Natural killer cell treated with Interleukin-12 subunit alpha and Interleukin-12 subunit beta and Interleukin-15 and Interleukin-18, amount 100 ng/mL, for 72 hours (primary cell): ENCODE measurements at regions not wholly inside any gene's neighbourhood (a gene's known extent, or its start where the extent isn't known, plus 50 kb on each side); places are given as distances from the start of the nearest gene placed in this dataset.
"Not testable (repeated sequence)": the region's sequence is repeated elsewhere in the genome, so short reads cannot be mapped to it uniquely, and the experiment has no call there.

Source experiments
- ATAC-seq, 2 donors: fragments of 150-1000 bp; cut with Tn5 transposase in 1 of 2; sonication (Bioruptor Pico), chemical (Tn5 transposase) in 1 of 2; 2 replicates each; pipeline ENCODE4 v1.10.0; 2021
- DNase-seq: peaks from one replicate; pipeline ENCODE4 v3.0.0; 2022; ENCODE audit warnings: low spot score
- H3K27ac Mint-ChIP-seq, 2 donors: 1 replicate in 1 of 2; 2 replicates in 1 of 2; pipeline ENCODE4 v1.8.0; 2022; ENCODE audit warnings: mixed read lengths in 2 of 2, mild to moderate bottlenecking in 1 of 2, moderate library complexity in 1 of 2
- H3K27me3 Mint-ChIP-seq, 2 donors: 1 replicate in 1 of 2; 2 replicates in 1 of 2; pipeline ENCODE4 v1.8.0; 2022; ENCODE audit warnings: mixed read lengths in 2 of 2
- H3K36me3 Mint-ChIP-seq: one replicate; pipeline ENCODE4 v1.8.0; 2022; ENCODE audit warnings: mixed read lengths
- H3K4me1 Mint-ChIP-seq, 2 donors: 1 replicate in 1 of 2; 2 replicates in 1 of 2; pipeline ENCODE4 v1.8.0; 2022; ENCODE audit warnings: low read depth in 2 of 2, mixed read lengths in 2 of 2, mild to moderate bottlenecking in 1 of 2
- H3K4me3 Mint-ChIP-seq: one replicate; pipeline ENCODE4 v1.8.0; 2022; ENCODE audit warnings: mixed read lengths
- H3K9me3 Mint-ChIP-seq: 2 replicates; pipeline ENCODE4 v1.8.0; 2022; ENCODE audit warnings: mixed read lengths

- Mint-ChIP-seq H3K9me3 (peaks cover 3% of the 10 kb centered on the region), H3K36me3 (peaks cover 6% of the 10 kb centered on the region), H3K4me1 (no peaks in the 10 kb centered on the region), H3K27ac (no peak overlapping the region), H3K27me3 (peaks cover 3 to 7% of the 10 kb centered on the region in 2 donors), H3K4me3 (no peak overlapping the region)
- no peak for ATAC-seq
- no peak for DNase-seq
These were observed 95.9 kb upstream of the CCDC71L start for GRCh38 chr7:106756884-106757283.

DNA sequence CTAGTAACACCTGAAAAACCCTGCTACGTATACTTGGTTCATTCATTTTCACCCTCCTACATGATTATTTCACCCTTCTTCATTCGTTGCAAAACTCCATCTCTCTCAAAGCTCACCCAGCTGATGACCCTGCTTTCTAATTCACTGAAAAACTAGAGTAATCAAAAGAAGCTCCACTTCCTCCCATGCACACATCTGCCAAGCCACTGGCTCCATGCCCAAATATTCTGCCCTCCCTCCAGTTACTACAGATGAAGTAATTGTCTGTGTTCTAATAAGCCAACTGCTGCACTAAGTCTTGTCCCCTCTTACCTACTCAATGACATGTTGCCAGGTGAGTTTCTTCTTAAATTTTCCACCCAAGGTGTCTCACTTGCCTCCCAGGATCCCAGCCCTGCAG lies 96.9 kb upstream of the CCDC71L start:
- peaks cover 6% of the 10 kb centered on the region for H3K36me3 Mint-ChIP-seq
- no peak for DNase-seq
- no peak overlapping the region for H3K4me3 Mint-ChIP-seq
- peaks cover 0 to 3% of the 10 kb centered on the region in 2 donors for H3K27me3 Mint-ChIP-seq
- no peak overlapping the region for H3K27ac Mint-ChIP-seq
- no peak for ATAC-seq
- peaks cover 3% of the 10 kb centered on the region for H3K9me3 Mint-ChIP-seq
- H3K4me1 Mint-ChIP-seq, result no peaks in the 10 kb centered on the region

GRCh38 chr7:106762845-106763244 lies 101.9 kb upstream of the CCDC71L start:
- H3K36me3 Mint-ChIP-seq, H3K9me3 Mint-ChIP-seq, H3K27me3 Mint-ChIP-seq, H3K4me3 Mint-ChIP-seq, ATAC-seq, H3K27ac Mint-ChIP-seq, DNase-seq, H3K4me1 Mint-ChIP-seq: not testable (repeated sequence)

- no peaks in the 10 kb centered on the region for H3K9me3 Mint-ChIP-seq
- no peaks in the 10 kb centered on the region for H3K36me3 Mint-ChIP-seq
- ATAC-seq, result no peak
- H3K4me1 Mint-ChIP-seq, result peaks cover 13 to 18% of the 10 kb centered on the region in 2 donors
- no peak for DNase-seq
- peaks cover 0 to 4% of the 10 kb centered on the region in 2 donors for H3K27me3 Mint-ChIP-seq
- no peak overlapping the region for H3K27ac Mint-ChIP-seq
- H3K4me3 Mint-ChIP-seq, result no peak overlapping the region
These were observed 101.4 kb upstream of the PIK3CG start for GRCh38 chr7:106763717-106764116.

DNA sequence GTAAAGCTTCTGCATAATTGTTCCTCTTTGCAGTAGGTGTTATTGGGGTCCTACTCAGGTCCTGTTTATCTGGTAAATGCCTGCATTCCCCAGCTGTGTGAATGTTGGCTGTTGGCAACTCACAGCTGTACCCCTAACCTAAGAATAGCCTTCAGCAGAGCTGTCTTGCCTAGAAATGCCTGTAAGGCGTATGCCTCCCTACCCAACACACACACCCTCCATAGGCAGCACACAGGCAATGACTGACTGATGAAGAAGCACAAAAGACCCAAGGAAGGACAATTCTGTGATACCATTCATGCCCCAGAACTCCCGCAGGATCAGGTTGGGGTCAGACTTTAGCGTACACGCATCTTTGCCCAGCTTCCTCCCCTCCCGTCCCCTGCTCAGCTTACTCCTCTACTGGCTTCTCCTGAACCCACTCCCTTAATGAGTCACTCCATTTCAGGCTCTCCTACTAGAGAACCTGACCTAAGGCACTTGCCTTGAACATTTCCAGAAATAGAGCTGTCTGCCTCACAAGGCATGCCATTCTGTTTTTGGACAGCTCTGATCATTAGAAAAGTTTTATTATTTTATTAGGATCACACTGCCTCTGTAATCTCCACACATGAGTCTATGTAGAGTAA lies 99.2 kb upstream of the PIK3CG start:
- no peaks in the 10 kb centered on the region for H3K36me3 Mint-ChIP-seq
- no peak overlapping the region for H3K27ac Mint-ChIP-seq
- no peaks in the 10 kb centered on the region for H3K9me3 Mint-ChIP-seq
- H3K4me3 Mint-ChIP-seq, result no peak overlapping the region
- ATAC-seq (no peak), DNase-seq (no peak)
- peaks cover 14 to 19% of the 10 kb centered on the region in 2 donors for H3K4me1 Mint-ChIP-seq
- peaks cover 0 to 4% of the 10 kb centered on the region in 2 donors for H3K27me3 Mint-ChIP-seq

DNA sequence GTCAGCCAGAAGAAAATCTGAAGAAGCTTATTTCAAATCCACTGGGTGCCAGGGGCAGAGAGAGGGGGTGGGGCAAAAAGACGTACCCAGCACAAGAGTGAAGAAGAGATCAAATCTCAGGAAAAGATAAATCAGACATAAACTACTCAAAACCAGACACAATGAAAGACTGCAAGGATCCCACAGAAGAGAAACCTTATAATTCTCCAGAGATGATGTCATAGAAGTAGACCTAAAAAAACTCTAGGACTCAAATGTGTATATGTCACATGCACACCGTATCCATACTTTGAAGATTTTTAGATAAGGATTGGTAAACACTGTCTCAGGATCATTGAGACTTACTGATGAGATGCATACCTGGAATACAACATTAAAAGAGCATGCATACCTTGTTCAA lies 98.5 kb upstream of the PIK3CG start:
- Mint-ChIP-seq H3K27me3 (peaks cover 0 to 4% of the 10 kb centered on the region in 2 donors), H3K4me3 (no peak overlapping the region), H3K27ac (no peak overlapping the region)

DNA sequence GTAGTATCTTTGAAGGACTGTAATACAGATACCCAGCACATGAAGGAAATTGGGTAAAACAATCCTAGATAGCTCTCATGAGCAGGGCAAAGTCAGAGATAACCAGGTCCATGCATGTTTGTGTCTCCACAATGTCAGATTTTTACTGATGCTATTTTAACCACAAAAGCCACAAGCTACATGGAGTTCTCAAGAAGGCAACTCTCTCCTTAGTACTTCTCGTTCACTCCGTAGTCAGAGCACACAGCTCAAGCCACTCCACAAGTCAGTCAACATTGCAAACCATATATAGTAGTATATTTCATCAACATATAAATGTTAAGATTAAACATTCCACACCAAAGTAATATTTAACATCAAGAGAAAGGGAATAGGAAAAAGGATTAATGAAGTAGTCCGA lies 98.0 kb upstream of the PIK3CG start:
- Mint-ChIP-seq H3K4me1 (peaks cover 14 to 19% of the 10 kb centered on the region in 2 donors), H3K27me3 (peaks cover 0 to 4% of the 10 kb centered on the region in 2 donors), H3K36me3 (no peaks in the 10 kb centered on the region), H3K27ac (peak overlapping the region in 1 of 2 donors; percentile 67), H3K9me3 (no peaks in the 10 kb centered on the region), H3K4me3 (peak overlapping the region; percentile 10)
- DNase-seq (no peak), ATAC-seq (no peak)

More for the DNA sequence above, 98.5 kb upstream of the PIK3CG start:
- Mint-ChIP-seq H3K9me3 (no peaks in the 10 kb centered on the region), H3K4me1 (peaks cover 14 to 19% of the 10 kb centered on the region in 2 donors), H3K36me3 (no peaks in the 10 kb centered on the region)
- DNase-seq, result no peak
- no peak for ATAC-seq

DNA sequence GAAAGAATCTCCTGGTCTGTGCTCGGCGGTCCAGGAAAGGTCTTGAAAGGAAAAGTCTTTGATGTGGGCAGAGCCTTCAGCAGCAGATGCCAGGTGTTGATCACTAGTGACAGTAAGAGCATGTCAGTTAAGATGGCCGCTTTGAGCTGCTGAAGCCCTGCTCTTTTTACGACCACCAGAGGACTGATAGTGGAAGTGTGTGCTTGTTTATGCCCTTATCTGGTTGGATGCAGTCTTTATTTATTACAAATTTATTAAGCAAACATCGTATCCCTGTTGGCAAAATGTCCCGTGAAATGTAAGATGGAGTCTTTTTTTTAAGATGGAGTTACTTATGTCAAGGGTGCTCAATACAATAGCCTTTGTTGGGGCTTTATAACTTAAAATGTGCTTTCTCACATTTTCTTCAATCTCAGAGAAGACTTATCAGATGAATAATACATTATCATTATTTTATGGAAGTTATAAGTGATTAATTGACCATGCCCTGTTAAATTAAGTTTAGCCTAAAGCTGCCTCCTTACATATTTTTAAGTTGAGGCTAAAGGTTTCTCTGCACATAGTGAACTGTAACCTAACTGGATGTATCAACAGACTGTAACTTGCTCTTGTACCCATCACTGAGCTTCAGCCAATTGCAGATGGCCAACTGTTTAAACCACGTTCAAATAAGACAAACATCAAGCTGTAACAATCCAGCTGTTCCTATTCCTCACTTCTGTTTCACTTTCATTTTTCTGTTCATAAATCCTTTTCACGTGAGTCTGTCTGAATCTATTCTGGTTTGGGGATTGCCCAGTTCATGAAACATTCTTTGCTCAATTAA lies 97.4 kb upstream of the PIK3CG start:
- no peak for DNase-seq
- Mint-ChIP-seq H3K9me3 (no peaks in the 10 kb centered on the region), H3K4me3 (peak overlapping the region; percentile 65), H3K27me3 (peaks cover 0 to 4% of the 10 kb centered on the region in 2 donors), H3K27ac (peak overlapping the region; percentile 67 to 68), H3K36me3 (no peaks in the 10 kb centered on the region), H3K4me1 (peaks cover 14 to 19% of the 10 kb centered on the region in 2 donors)
- peak; percentile 33 to 63 for ATAC-seq

DNA sequence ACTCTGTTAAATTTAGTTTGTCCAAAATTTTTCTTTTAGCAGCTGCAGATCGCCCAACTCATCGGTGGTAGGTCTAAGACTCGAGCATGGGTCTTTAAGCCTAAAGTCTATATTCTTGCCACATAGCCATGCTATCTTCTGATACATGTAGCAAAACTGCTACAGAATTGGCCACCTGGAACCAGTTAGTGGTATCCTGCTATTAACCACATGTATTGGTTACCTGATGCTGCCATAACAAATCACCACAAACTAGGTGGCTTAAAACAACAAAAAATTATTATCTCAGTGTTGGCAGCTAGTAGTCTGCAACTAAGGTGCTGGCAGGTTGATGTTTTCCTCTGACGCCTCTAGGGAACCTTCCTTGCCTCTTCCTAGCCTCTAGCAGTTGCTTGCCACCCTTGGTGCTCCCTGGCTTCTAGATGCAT lies 96.7 kb upstream of the PIK3CG start:
- peaks cover 14 to 19% of the 10 kb centered on the region in 2 donors for H3K4me1 Mint-ChIP-seq
- ATAC-seq, result no peak

DNA sequence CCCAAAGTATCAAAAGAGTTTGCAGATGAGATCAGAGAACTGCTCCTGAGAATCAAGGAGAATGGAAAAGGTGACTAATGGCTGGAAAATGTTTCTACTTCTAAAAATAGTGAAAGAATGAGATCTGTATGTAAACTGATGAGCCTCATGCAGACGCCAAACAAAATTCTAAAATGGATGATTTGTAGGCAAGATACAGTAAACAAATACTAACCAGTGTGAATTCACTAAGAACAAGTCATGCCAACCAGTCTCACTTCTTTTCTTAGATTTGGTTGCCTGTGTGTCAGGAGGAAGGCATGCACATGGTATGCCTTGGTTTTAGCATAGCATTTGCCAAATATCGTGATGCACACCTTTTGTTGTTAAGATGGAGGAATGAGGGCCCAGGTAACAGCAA lies 94.9 kb upstream of the PIK3CG start:
- no peak for DNase-seq
- Mint-ChIP-seq H3K4me1 (peaks cover 14 to 19% of the 10 kb centered on the region in 2 donors), H3K9me3 (no peaks in the 10 kb centered on the region), H3K27me3 (peaks cover 4 to 7% of the 10 kb centered on the region in 2 donors), H3K27ac (no peak overlapping the region), H3K36me3 (no peaks in the 10 kb centered on the region), H3K4me3 (no peak overlapping the region)
- ATAC-seq, result no peak

More for the DNA sequence above, 96.7 kb upstream of the PIK3CG start:
- DNase-seq, result no peak
- Mint-ChIP-seq H3K27me3 (peaks cover 0 to 4% of the 10 kb centered on the region in 2 donors), H3K4me3 (peak overlapping the region; percentile 65), H3K36me3 (no peaks in the 10 kb centered on the region), H3K27ac (peak overlapping the region; percentile 9 to 68), H3K9me3 (no peaks in the 10 kb centered on the region)

GRCh38 chr7:106772655-106773108 lies 92.4 kb upstream of the PIK3CG start:
- H3K27me3 Mint-ChIP-seq, result peaks cover 12 to 18% of the 10 kb centered on the region in 2 donors
- no peak for ATAC-seq
- no peaks in the 10 kb centered on the region for H3K36me3 Mint-ChIP-seq
- no peaks in the 10 kb centered on the region for H3K9me3 Mint-ChIP-seq
- H3K4me3 Mint-ChIP-seq, result no peak overlapping the region
- no peak overlapping the region for H3K27ac Mint-ChIP-seq
- H3K4me1 Mint-ChIP-seq, result peaks cover 8 to 11% of the 10 kb centered on the region in 2 donors
- DNase-seq, result no peak

GRCh38 chr7:106773228-106773627 lies 91.9 kb upstream of the PIK3CG start:
- no peak overlapping the region for H3K4me3 Mint-ChIP-seq
- peaks cover 4 to 6% of the 10 kb centered on the region in 2 donors for H3K4me1 Mint-ChIP-seq
- H3K27ac Mint-ChIP-seq, result no peak overlapping the region
- no peak for ATAC-seq
- H3K9me3 Mint-ChIP-seq, result no peaks in the 10 kb centered on the region
- DNase-seq, result no peak
- no peaks in the 10 kb centered on the region for H3K36me3 Mint-ChIP-seq
- peaks cover 12 to 18% of the 10 kb centered on the region in 2 donors for H3K27me3 Mint-ChIP-seq

- H3K27ac Mint-ChIP-seq, result no peak overlapping the region
These were observed 91.4 kb upstream of the PIK3CG start for GRCh38 chr7:106773721-106774120.

DNA sequence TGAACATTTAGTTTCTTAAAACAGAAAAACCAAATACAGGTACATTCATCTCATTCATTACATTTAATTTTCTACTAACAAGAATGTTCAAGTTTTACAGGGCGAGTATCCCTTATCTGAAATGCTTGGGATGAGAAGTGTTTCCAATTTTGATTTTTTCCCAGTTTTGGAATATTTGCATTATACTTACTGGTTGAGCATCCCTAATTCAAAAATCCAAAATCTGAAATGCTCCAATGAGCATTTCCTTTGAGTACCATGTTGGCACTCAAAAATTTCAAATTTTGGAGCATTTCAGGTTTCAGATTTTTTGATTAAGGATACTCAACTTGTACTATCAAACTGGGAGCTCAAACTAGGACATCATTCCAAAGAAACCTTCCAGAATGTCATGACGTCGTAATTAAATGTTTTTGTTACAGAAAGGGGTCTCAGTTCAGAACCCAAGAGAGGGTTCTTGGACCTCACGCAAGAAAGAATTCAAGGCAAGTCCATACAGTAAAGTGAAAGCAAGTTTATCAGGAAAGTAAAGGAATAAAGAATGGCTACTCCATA lies 90.8 kb upstream of the PIK3CG start:
- Mint-ChIP-seq H3K27ac (no peak overlapping the region), H3K9me3 (no peaks in the 10 kb centered on the region), H3K27me3 (peaks cover 12 to 18% of the 10 kb centered on the region in 2 donors), H3K4me1 (no peaks in the 10 kb centered on the region), H3K36me3 (no peaks in the 10 kb centered on the region), H3K4me3 (no peak overlapping the region)
- ATAC-seq, result no peak
- no peak for DNase-seq

More at GRCh38 chr7:106773721-106774120, 91.4 kb upstream of the PIK3CG start:
- Mint-ChIP-seq H3K4me1 (peaks cover under 1 to 1% of the 10 kb centered on the region in 2 donors), H3K9me3 (no peaks in the 10 kb centered on the region), H3K27me3 (peaks cover 12 to 18% of the 10 kb centered on the region in 2 donors), H3K36me3 (no peaks in the 10 kb centered on the region), H3K4me3 (no peak overlapping the region)
- DNase-seq (no peak), ATAC-seq (no peak)
